Uterus (tissue), 3 donors: ENCODE measurements at regions not wholly inside any gene's neighbourhood (a gene's known extent, or its start where the extent isn't known, plus 50 kb on each side); places are given as distances from the start of the nearest gene placed in this dataset.
"Not testable (repeated sequence)": the region's sequence is repeated elsewhere in the genome, so short reads cannot be mapped to it uniquely, and the experiment has no call there.

Source experiments
- DNase-seq, 2 donors: peaks; one replicate each; pipeline ENCODE4 v3.0.0-alpha.2; 2019 to 2020
- H3K27ac ChIP-seq, 2 donors: fragments of 200-600 bp; sonication (generic); 1 replicate in 1 of 2; 2 replicates in 1 of 2; pipeline ENCODE4 v1.5.1; 2016 to 2018
- H3K27me3 ChIP-seq, 2 donors: fragments of 200-600 bp; sonication (generic); one replicate each; pipeline ENCODE4 v1.5.1; 2018 to 2019; ENCODE audit warnings: control low read depth in 1 of 2
- H3K36me3 ChIP-seq, 2 donors: fragments of 200-600 bp; sonication (generic); one replicate each; pipeline ENCODE4 v1.5.1; 2019; ENCODE audit warnings: control low read depth in 1 of 2
- H3K4me1 ChIP-seq, 2 donors: fragments of 200-600 bp; sonication (generic); one replicate each; pipeline ENCODE4 v1.5.1; 2018 to 2019; ENCODE audit warnings: control low read depth in 1 of 2
- H3K4me3 ChIP-seq, 2 donors: fragments of 200-600 bp; sonication (generic); 1 replicate in 1 of 2; 2 replicates in 1 of 2; pipeline ENCODE4 v1.5.1; 2018 to 2019; ENCODE audit warnings: mild to moderate bottlenecking in 1 of 2
- H3K9me3 ChIP-seq, 2 donors: fragments of 200-600 bp; sonication (generic); one replicate each; pipeline ENCODE4 v1.5.1; 2019; ENCODE audit warnings: control low read depth in 1 of 2
- POLR2A ChIP-seq, 2 donors: fragments of 450-650 bp; IDR thresholded peaks; one replicate each; pipeline ENCODE4 v1.6.1; 2016; ENCODE audit warnings: antibody characterized with exemption in 2 of 2, mild to moderate bottlenecking in 1 of 2, moderate library complexity in 1 of 2
- intact Hi-C: fragments of 100-400 bp; cut with DNase I; formaldehyde crosslinking; loops from one replicate; pipeline ENCODE4 v1.15.1; 2023; ENCODE audit warnings: low total_unique reads
- TF ChIP-seq, protein P1 (sequence below), 4 experiments: fragments of 200-600 bp in 2 of 4; fragments of 450-650 bp in 2 of 4; sonication (generic) in 2 of 4; IDR thresholded peaks; one replicate each; pipeline ENCODE4 v1.5.1; 2016 to 2019; ENCODE audit warnings: antibody characterized with exemption in 4 of 4, mild to moderate bottlenecking in 2 of 4, moderate library complexity in 1 of 4
- donor health status: DM: yes; HTN: yes; CAD: no.

DNA sequence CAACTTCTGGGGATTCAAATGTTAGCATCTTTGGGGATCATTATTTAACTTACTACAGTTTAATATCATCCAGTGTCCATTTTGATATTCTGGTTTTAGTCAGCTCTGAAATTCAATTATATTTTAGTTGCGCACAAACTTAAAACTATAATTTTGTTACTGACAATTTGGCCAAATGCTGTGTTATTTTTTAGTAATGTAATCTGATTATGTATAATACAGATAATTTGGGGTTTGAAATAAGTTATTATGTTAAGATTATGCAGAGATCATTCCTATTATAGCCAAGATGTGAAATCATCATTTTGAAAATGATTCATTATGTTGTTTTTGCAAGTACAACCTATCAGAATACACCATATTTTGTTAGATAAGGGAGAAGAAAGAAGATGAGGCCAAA lies 706.1 kb downstream of the ROBO2 start:
- no peaks in the 10 kb centered on the region for H3K27me3 ChIP-seq
- no peaks in the 10 kb centered on the region for H3K4me1 ChIP-seq
- intact Hi-C loops: no loop called here
- H3K36me3 ChIP-seq: no peaks in the 10 kb centered on the region
- TF ChIP-seq, protein P1, sequence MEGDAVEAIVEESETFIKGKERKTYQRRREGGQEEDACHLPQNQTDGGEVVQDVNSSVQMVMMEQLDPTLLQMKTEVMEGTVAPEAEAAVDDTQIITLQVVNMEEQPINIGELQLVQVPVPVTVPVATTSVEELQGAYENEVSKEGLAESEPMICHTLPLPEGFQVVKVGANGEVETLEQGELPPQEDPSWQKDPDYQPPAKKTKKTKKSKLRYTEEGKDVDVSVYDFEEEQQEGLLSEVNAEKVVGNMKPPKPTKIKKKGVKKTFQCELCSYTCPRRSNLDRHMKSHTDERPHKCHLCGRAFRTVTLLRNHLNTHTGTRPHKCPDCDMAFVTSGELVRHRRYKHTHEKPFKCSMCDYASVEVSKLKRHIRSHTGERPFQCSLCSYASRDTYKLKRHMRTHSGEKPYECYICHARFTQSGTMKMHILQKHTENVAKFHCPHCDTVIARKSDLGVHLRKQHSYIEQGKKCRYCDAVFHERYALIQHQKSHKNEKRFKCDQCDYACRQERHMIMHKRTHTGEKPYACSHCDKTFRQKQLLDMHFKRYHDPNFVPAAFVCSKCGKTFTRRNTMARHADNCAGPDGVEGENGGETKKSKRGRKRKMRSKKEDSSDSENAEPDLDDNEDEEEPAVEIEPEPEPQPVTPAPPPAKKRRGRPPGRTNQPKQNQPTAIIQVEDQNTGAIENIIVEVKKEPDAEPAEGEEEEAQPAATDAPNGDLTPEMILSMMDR (IDR thresholded peaks at IDR 0.05): no peak
- no peak for TF ChIP-seq POLR2A (IDR thresholded peaks at IDR 0.05)
- H3K27ac ChIP-seq: no peak overlapping the region
- DNase-seq: no peak
- no peaks in the 10 kb centered on the region for H3K9me3 ChIP-seq
- H3K4me3 ChIP-seq: no peak overlapping the region

DNA sequence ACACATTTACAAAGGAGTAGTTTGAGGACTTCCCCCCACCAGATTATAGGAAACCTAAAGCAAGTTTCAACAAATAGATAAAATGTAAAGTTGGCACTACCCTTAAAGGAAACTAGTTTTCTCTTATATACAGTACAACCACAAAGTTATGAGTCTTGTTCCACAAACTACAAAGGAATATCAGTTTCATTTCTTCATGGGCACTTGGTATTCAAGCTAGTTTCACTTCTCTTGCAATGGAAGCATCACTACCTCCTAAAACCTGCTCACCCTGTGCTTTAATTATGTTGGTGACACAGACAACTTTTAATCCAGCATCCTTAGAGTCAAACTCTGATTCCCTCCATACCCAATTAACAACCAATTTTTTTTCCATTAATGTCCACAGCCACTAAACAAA lies 707.0 kb downstream of the ROBO2 start:
- H3K27ac ChIP-seq: no peak overlapping the region
- intact Hi-C loops: no loop called here
- H3K27me3 ChIP-seq: no peaks in the 10 kb centered on the region
- H3K9me3 ChIP-seq: no peaks in the 10 kb centered on the region
- H3K4me3 ChIP-seq: no peak overlapping the region
- no peaks in the 10 kb centered on the region for H3K4me1 ChIP-seq
- TF ChIP-seq, protein P1 (IDR thresholded peaks at IDR 0.05): no peak
- TF ChIP-seq POLR2A (IDR thresholded peaks at IDR 0.05): no peak
- H3K36me3 ChIP-seq: no peaks in the 10 kb centered on the region
- DNase-seq: no peak

- not testable (repeated sequence) for DNase-seq
Measured at GRCh38 chr3:77756397-77756975, 716.6 kb downstream of the ROBO2 start.

GRCh38 chr3:77772459-77772858 lies 732.6 kb downstream of the ROBO2 start:
- DNase-seq: no peak
- Histone ChIP-seq H3K9me3 (no peaks in the 10 kb centered on the region), H3K4me3 (no peak overlapping the region), H3K27me3 (no peaks in the 10 kb centered on the region), H3K36me3 (no peaks in the 10 kb centered on the region), H3K4me1 (no peaks in the 10 kb centered on the region), H3K27ac (no peak overlapping the region)
- TF ChIP-seq, protein P1 (IDR thresholded peaks at IDR 0.05): no peak
- TF ChIP-seq POLR2A (IDR thresholded peaks at IDR 0.05): no peak
- intact Hi-C loops: no loop called here

More at GRCh38 chr3:77756397-77756975, 716.6 kb downstream of the ROBO2 start:
- H3K27me3 ChIP-seq, H3K36me3 ChIP-seq, H3K27ac ChIP-seq, H3K4me3 ChIP-seq, H3K4me1 ChIP-seq, intact Hi-C loops, H3K9me3 ChIP-seq: not testable (repeated sequence)

GRCh38 chr3:77773084-77773483 lies 733.2 kb downstream of the ROBO2 start:
- no peaks in the 10 kb centered on the region for H3K36me3 ChIP-seq
- intact Hi-C loops: no loop called here
- no peaks in the 10 kb centered on the region for H3K4me1 ChIP-seq
- no peak overlapping the region for H3K27ac ChIP-seq
- DNase-seq: no peak
- TF ChIP-seq, protein P1 (IDR thresholded peaks at IDR 0.05): no peak
- no peak for TF ChIP-seq POLR2A (IDR thresholded peaks at IDR 0.05)
- no peaks in the 10 kb centered on the region for H3K27me3 ChIP-seq
- no peaks in the 10 kb centered on the region for H3K9me3 ChIP-seq
- H3K4me3 ChIP-seq: no peak overlapping the region
